ENCODE measurements at regions not wholly inside any gene's neighbourhood (a gene's known extent, or its start where the extent isn't known, plus 50 kb on each side); places are given as distances from the start of the nearest gene placed in this dataset.
"Not testable (repeated sequence)": the region's sequence is repeated elsewhere in the genome, so short reads cannot be mapped to it uniquely, and the experiment has no call there.

- TF ChIP-seq EP300 (IDR thresholded peaks at IDR 0.05): no peak
- no peak for TF ChIP-seq CTCF (IDR thresholded peaks at IDR 0.05)
- no peak for TF ChIP-seq POLR2AphosphoS5 (IDR thresholded peaks at IDR 0.05)
- TF ChIP-seq POLR2A (IDR thresholded peaks at IDR 0.05; ENCODE audit: low read depth): no peak
- H3K9me3 ChIP-seq: no peaks in the 10 kb centered on the region
- H3K27ac ChIP-seq (replicated peaks in 1 of 4): no peak overlapping the region
- no peaks in the 10 kb centered on the region for H3K36me3 ChIP-seq
- H3K27me3 ChIP-seq: no peaks in the 10 kb centered on the region
- H3K4me1 ChIP-seq: no peaks in the 10 kb centered on the region
- 96% methylated on average over 6 of the region's 6 CpGs for WGBS
- DNase-seq (ENCODE audit: extremely low spot score): no peak
- H3K4me3 ChIP-seq: no peak overlapping the region
- intact Hi-C loops (cut with DNase I): no loop called here
Measured at GRCh38 chr7:138387755-138388475, 72.1 kb upstream of the TRIM24 start.

GRCh38 chr7:138388673-138389491 lies 71.2 kb upstream of the TRIM24 start:
- DNase-seq (ENCODE audit: extremely low spot score): no peak
- no peaks in the 10 kb centered on the region for H3K36me3 ChIP-seq
- H3K4me1 ChIP-seq: no peaks in the 10 kb centered on the region
- TF ChIP-seq POLR2A (IDR thresholded peaks at IDR 0.05; ENCODE audit: low read depth): no peak
- TF ChIP-seq CTCF (IDR thresholded peaks at IDR 0.05): no peak
- no peak for TF ChIP-seq POLR2AphosphoS5 (IDR thresholded peaks at IDR 0.05)
- no peak for TF ChIP-seq EP300 (IDR thresholded peaks at IDR 0.05)
- intact Hi-C loops (cut with DNase I): no loop called here
- no peaks in the 10 kb centered on the region for H3K27me3 ChIP-seq
- WGBS: 0% methylated on average over 1 of the region's 1 CpG
- H3K4me3 ChIP-seq: no peak overlapping the region
- H3K9me3 ChIP-seq: no peaks in the 10 kb centered on the region
- no peak overlapping the region for H3K27ac ChIP-seq (replicated peaks in 1 of 4)

GRCh38 chr7:138395763-138396162 lies 64.3 kb upstream of the TRIM24 start:
- no peaks in the 10 kb centered on the region for H3K27me3 ChIP-seq
- H3K4me3 ChIP-seq: no peak overlapping the region
- 82% methylated on average over 3 of the region's 3 CpGs for WGBS
- no peak overlapping the region for H3K27ac ChIP-seq (replicated peaks in 1 of 4)
- TF ChIP-seq POLR2AphosphoS5 (IDR thresholded peaks at IDR 0.05): no peak
- TF ChIP-seq CTCF (IDR thresholded peaks at IDR 0.05): no peak
- TF ChIP-seq POLR2A (IDR thresholded peaks at IDR 0.05; ENCODE audit: low read depth): no peak
- TF ChIP-seq EP300 (IDR thresholded peaks at IDR 0.05): no peak
- no peak for DNase-seq (ENCODE audit: extremely low spot score)
- H3K4me1 ChIP-seq: no peaks in the 10 kb centered on the region
- no peaks in the 10 kb centered on the region for H3K9me3 ChIP-seq
- H3K36me3 ChIP-seq: no peaks in the 10 kb centered on the region
- intact Hi-C loops (cut with DNase I): no loop called here

- WGBS: 81% methylated on average over 3 of the region's 3 CpGs
- Histone ChIP-seq H3K36me3 (no peaks in the 10 kb centered on the region), H3K4me3 (no peak overlapping the region), H3K4me1 (no peaks in the 10 kb centered on the region), H3K27ac (replicated peaks in 1 of 4) (no peak overlapping the region), H3K9me3 (no peaks in the 10 kb centered on the region), H3K27me3 (no peaks in the 10 kb centered on the region)
- intact Hi-C loops (cut with DNase I): no loop called here
- no peak for DNase-seq (ENCODE audit: extremely low spot score)
- TF ChIP-seq POLR2AphosphoS5 (IDR thresholded peaks at IDR 0.05) (no peak), CTCF (IDR thresholded peaks at IDR 0.05) (no peak), POLR2A (IDR thresholded peaks at IDR 0.05; ENCODE audit: low read depth) (no peak), EP300 (IDR thresholded peaks at IDR 0.05) (no peak)
Measured at GRCh38 chr7:138396251-138397070, 63.6 kb upstream of the TRIM24 start.

- H3K4me3 ChIP-seq; DNase-seq (ENCODE audit: extremely low spot score); intact Hi-C loops (cut with DNase I); H3K4me1 ChIP-seq; H3K9me3 ChIP-seq; H3K27me3 ChIP-seq; H3K36me3 ChIP-seq; H3K27ac ChIP-seq (replicated peaks in 1 of 4): not testable (repeated sequence)
- 83% methylated on average over 2 of the region's 3 CpGs for WGBS
Measured at GRCh38 chr7:138397071-138397433, 63.0 kb upstream of the TRIM24 start.

Measured in esophagus muscularis mucosa (tissue), 4 donors.